ENCODE measurements at regions not wholly inside any gene's neighbourhood (a gene's known extent, or its start where the extent isn't known, plus 50 kb on each side); places are given as distances from the start of the nearest gene placed in this dataset.

GRCh38 chr2:147711031-147711430 lies 133.8 kb upstream of the ACVR2A start:
- DNase-seq (ENCODE audit: low read depth) = no peak

- DNase-seq (ENCODE audit: low read depth) = no peak
Measured at GRCh38 chr2:147709655-147710054, 135.2 kb upstream of the ACVR2A start.

- DNase-seq (ENCODE audit: low read depth) = no peak
Measured at GRCh38 chr2:147703171-147703570, 141.7 kb upstream of the ACVR2A start.

- no peak for DNase-seq (ENCODE audit: low read depth)
Measured at GRCh38 chr2:147698166-147698565, 146.7 kb upstream of the ACVR2A start.

GRCh38 chr2:147696426-147696825 lies 148.4 kb upstream of the ACVR2A start:
- DNase-seq (ENCODE audit: low read depth) = no peak

GRCh38 chr2:147689220-147689909 lies 155.5 kb upstream of the ACVR2A start:
- no peak for DNase-seq (ENCODE audit: low read depth)

GRCh38 chr2:147688242-147688641 lies 156.6 kb upstream of the ACVR2A start:
- no peak for DNase-seq (ENCODE audit: low read depth)

GRCh38 chr2:147686365-147686764 lies 158.5 kb upstream of the ACVR2A start:
- DNase-seq (ENCODE audit: low read depth) = no peak

GRCh38 chr2:147684903-147685302 lies 159.9 kb upstream of the ACVR2A start:
- no peak for DNase-seq (ENCODE audit: low read depth)

- no peak for DNase-seq (ENCODE audit: low read depth)
Measured at GRCh38 chr2:147683380-147683779, 161.4 kb upstream of the ACVR2A start.

- DNase-seq (ENCODE audit: low read depth) = no peak
Measured at GRCh38 chr2:147681093-147681492, 163.7 kb upstream of the ACVR2A start.

GRCh38 chr2:147679955-147680531 lies 164.8 kb upstream of the ACVR2A start:
- no peak for DNase-seq (ENCODE audit: low read depth)

GRCh38 chr2:147679191-147679954 lies 165.5 kb upstream of the ACVR2A start:
- no peak for DNase-seq (ENCODE audit: low read depth)

- no peak for DNase-seq (ENCODE audit: low read depth)
Measured at GRCh38 chr2:147665105-147665504, 179.7 kb upstream of the ACVR2A start.

GRCh38 chr2:147663962-147664361 lies 180.9 kb upstream of the ACVR2A start:
- no peak for DNase-seq (ENCODE audit: low read depth)

GRCh38 chr2:147663153-147663961 lies 181.5 kb upstream of the ACVR2A start:
- DNase-seq (ENCODE audit: low read depth) = no peak

- no peak for DNase-seq (ENCODE audit: low read depth)
Measured at GRCh38 chr2:147662221-147662620, 182.6 kb upstream of the ACVR2A start.

GRCh38 chr2:147660680-147661079 lies 184.1 kb upstream of the ACVR2A start:
- DNase-seq (ENCODE audit: low read depth) = no peak

GRCh38 chr2:147659051-147659450 lies 185.8 kb upstream of the ACVR2A start:
- no peak for DNase-seq (ENCODE audit: low read depth)

- DNase-seq (ENCODE audit: low read depth) = no peak
Measured at GRCh38 chr2:147657086-147658000, 187.5 kb upstream of the ACVR2A start.

- no peak for DNase-seq (ENCODE audit: low read depth)
Measured at GRCh38 chr2:147649998-147650397, 194.8 kb upstream of the ACVR2A start.
